ENCODE measurements at regions not wholly inside any gene's neighbourhood (a gene's known extent, or its start where the extent isn't known, plus 50 kb on each side); places are given as distances from the start of the nearest gene placed in this dataset.

DNA sequence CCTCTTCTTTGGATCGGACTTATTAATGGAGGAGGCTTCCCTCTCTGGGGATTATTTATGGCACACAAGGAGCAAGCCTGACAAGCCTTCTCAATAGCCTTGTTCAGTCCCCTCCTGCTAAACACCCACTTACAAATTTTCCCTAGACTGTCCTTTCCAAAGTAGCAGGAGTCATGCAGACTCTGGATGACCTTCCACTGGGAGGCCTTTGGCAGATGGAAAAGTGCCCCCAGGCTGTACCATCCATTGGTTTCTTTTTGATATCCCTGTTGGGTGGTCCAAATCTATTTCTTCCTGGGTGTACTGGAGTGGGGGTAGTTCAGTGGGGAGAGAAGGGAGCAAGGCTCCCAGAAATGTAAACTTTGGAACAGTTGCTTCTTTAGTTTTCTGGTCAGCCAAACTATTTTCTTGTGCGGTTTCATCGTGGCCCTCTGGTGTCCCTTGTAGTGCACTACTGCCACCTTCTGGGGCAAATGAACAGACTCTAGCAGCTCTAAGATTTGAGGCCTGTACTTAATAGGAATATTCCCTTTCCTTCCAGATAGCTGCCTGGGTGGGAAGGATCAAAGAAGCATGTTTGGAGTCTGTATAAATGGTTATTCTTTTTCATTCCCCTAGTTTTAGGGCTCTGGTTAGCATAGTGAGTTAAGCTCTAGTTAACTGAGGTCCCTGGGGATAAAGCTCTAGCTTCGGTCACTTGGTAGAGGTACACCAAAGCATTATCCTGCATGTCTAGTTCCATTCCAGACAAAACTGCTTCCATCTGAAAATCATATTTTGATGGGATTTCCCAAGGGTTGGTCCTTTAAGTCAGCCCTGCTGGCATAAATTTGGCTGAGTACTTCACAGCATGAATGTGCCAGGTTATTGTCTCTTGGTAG is 409.5 kb downstream of the SLC6A15 start:
- no peak for TF ChIP-seq ZFP30 (CRISPR knock-in tag; IDR thresholded peaks at IDR 0.05)
- no peak for TF ChIP-seq SNAI2 (CRISPR knock-in tag; IDR thresholded peaks at IDR 0.05)
- TF ChIP-seq ESRRG (CRISPR knock-in tag; IDR thresholded peaks at IDR 0.05), result no peak
- no peak for TF ChIP-seq ISL1 (CRISPR knock-in tag; IDR thresholded peaks at IDR 0.05)
- no peak for TF ChIP-seq ZNF70 (CRISPR knock-in tag; IDR thresholded peaks at IDR 0.05)
- no peak for TF ChIP-seq ZNF565 (CRISPR knock-in tag; conservative IDR thresholded peaks at IDR 0.05; ENCODE audit: low read depth)
- no peak for TF ChIP-seq ZNF8 (CRISPR knock-in tag; IDR thresholded peaks at IDR 0.05)
- no peak for TF ChIP-seq ZC3H10 (CRISPR knock-in tag; IDR thresholded peaks at IDR 0.05)
- TF ChIP-seq, protein P1, sequence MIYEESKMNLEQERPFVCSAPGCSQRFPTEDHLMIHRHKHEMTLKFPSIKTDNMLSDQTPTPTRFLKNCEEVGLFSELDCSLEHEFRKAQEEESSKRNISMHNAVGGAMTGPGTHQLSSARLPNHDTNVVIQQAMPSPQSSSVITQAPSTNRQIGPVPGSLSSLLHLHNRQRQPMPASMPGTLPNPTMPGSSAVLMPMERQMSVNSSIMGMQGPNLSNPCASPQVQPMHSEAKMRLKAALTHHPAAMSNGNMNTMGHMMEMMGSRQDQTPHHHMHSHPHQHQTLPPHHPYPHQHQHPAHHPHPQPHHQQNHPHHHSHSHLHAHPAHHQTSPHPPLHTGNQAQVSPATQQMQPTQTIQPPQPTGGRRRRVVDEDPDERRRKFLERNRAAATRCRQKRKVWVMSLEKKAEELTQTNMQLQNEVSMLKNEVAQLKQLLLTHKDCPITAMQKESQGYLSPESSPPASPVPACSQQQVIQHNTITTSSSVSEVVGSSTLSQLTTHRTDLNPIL (CRISPR knock-in tag; IDR thresholded peaks at IDR 0.05; ENCODE audit: low read depth), result no peak
- TF ChIP-seq OSR1 (CRISPR knock-in tag; IDR thresholded peaks at IDR 0.05), result no peak
- TF ChIP-seq, protein P2, sequence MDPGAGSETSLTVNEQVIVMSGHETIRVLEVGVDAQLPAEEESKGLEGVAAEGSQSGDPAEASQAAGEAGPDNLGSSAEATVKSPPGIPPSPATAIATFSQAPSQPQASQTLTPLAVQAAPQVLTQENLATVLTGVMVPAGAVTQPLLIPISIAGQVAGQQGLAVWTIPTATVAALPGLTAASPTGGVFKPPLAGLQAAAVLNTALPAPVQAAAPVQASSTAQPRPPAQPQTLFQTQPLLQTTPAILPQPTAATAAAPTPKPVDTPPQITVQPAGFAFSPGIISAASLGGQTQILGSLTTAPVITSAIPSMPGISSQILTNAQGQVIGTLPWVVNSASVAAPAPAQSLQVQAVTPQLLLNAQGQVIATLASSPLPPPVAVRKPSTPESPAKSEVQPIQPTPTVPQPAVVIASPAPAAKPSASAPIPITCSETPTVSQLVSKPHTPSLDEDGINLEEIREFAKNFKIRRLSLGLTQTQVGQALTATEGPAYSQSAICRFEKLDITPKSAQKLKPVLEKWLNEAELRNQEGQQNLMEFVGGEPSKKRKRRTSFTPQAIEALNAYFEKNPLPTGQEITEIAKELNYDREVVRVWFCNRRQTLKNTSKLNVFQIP (CRISPR knock-in tag; IDR thresholded peaks at IDR 0.05; ENCODE audit: borderline replicate concordance, low read depth), result no peak
- TF ChIP-seq, protein P3, sequence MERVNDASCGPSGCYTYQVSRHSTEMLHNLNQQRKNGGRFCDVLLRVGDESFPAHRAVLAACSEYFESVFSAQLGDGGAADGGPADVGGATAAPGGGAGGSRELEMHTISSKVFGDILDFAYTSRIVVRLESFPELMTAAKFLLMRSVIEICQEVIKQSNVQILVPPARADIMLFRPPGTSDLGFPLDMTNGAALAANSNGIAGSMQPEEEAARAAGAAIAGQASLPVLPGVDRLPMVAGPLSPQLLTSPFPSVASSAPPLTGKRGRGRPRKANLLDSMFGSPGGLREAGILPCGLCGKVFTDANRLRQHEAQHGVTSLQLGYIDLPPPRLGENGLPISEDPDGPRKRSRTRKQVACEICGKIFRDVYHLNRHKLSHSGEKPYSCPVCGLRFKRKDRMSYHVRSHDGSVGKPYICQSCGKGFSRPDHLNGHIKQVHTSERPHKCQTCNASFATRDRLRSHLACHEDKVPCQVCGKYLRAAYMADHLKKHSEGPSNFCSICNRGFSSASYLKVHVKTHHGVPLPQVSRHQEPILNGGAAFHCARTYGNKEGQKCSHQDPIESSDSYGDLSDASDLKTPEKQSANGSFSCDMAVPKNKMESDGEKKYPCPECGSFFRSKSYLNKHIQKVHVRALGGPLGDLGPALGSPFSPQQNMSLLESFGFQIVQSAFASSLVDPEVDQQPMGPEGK (CRISPR knock-in tag; IDR thresholded peaks at IDR 0.05; ENCODE audit: borderline replicate concordance), result no peak
- TF ChIP-seq TOX (CRISPR knock-in tag; IDR thresholded peaks at IDR 0.05; ENCODE audit: borderline replicate concordance), result no peak
- TF ChIP-seq ARNTL (CRISPR knock-in tag; IDR thresholded peaks at IDR 0.05; ENCODE audit: borderline replicate concordance, low read depth), result no peak
- TF ChIP-seq, protein P4, sequence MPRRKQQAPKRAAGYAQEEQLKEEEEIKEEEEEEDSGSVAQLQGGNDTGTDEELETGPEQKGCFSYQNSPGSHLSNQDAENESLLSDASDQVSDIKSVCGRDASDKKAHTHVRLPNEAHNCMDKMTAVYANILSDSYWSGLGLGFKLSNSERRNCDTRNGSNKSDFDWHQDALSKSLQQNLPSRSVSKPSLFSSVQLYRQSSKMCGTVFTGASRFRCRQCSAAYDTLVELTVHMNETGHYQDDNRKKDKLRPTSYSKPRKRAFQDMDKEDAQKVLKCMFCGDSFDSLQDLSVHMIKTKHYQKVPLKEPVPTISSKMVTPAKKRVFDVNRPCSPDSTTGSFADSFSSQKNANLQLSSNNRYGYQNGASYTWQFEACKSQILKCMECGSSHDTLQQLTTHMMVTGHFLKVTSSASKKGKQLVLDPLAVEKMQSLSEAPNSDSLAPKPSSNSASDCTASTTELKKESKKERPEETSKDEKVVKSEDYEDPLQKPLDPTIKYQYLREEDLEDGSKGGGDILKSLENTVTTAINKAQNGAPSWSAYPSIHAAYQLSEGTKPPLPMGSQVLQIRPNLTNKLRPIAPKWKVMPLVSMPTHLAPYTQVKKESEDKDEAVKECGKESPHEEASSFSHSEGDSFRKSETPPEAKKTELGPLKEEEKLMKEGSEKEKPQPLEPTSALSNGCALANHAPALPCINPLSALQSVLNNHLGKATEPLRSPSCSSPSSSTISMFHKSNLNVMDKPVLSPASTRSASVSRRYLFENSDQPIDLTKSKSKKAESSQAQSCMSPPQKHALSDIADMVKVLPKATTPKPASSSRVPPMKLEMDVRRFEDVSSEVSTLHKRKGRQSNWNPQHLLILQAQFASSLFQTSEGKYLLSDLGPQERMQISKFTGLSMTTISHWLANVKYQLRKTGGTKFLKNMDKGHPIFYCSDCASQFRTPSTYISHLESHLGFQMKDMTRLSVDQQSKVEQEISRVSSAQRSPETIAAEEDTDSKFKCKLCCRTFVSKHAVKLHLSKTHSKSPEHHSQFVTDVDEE (CRISPR knock-in tag; IDR thresholded peaks at IDR 0.05), result no peak
- no peak for TF ChIP-seq BACH2 (CRISPR knock-in tag; IDR thresholded peaks at IDR 0.05; ENCODE audit: borderline replicate concordance)
- ATAC-seq, result peak; percentile 93

DNA sequence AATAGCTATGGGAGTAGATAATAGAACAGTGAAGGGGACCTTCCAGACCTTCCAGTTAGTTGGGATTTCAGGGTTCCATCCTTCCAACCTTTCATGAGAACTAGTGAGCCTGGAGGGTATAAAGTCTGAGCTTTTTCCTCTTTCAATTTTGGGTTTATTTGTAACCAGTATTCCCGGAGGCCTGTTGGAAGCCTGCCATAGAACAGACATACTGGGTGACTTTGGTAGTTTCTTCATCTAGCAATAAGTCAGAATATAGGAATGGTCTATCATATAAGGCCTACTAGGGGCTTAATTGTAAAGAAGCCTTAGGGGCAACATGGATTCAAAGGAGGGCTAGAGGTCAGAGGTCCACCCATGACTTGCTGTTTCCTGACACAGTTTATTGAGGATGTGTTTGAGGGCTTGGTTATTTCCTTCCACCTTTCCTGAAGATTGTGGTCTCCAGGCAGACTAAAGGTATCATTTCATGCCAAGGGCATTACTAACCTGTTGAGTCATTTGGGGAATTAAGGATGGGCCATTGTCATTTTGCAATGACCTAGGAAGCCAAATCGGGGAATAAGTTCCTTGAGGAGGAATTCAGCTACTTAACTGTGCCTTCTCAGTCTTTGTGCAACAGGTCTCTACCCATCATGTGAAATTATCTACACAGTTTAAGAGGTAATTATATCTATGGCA is 410.3 kb downstream of the SLC6A15 start:
- no peak for ATAC-seq
- TF ChIP-seq RARB (CRISPR knock-in tag; IDR thresholded peaks at IDR 0.05) (no peak), ZNF565 (CRISPR knock-in tag; conservative IDR thresholded peaks at IDR 0.05; ENCODE audit: low read depth) (no peak), TOX (CRISPR knock-in tag; IDR thresholded peaks at IDR 0.05; ENCODE audit: borderline replicate concordance) (no peak), ZC3H10 (CRISPR knock-in tag; IDR thresholded peaks at IDR 0.05) (no peak), BACH2 (CRISPR knock-in tag; IDR thresholded peaks at IDR 0.05; ENCODE audit: borderline replicate concordance) (no peak), ZFP3 (CRISPR knock-in tag; IDR thresholded peaks at IDR 0.05) (no peak), ISL1 (CRISPR knock-in tag; IDR thresholded peaks at IDR 0.05) (no peak)
- TF ChIP-seq, protein P5, sequence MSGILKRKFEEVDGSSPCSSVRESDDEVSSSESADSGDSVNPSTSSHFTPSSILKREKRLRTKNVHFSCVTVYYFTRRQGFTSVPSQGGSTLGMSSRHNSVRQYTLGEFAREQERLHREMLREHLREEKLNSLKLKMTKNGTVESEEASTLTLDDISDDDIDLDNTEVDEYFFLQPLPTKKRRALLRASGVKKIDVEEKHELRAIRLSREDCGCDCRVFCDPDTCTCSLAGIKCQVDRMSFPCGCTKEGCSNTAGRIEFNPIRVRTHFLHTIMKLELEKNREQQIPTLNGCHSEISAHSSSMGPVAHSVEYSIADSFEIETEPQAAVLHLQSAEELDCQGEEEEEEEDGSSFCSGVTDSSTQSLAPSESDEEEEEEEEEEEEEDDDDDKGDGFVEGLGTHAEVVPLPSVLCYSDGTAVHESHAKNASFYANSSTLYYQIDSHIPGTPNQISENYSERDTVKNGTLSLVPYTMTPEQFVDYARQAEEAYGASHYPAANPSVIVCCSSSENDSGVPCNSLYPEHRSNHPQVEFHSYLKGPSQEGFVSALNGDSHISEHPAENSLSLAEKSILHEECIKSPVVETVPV (CRISPR knock-in tag; IDR thresholded peaks at IDR 0.05), result no peak
- TF ChIP-seq, protein P3 (CRISPR knock-in tag; IDR thresholded peaks at IDR 0.05; ENCODE audit: borderline replicate concordance), result no peak

All from SK-N-SH treated with all-trans-retinoic acid at 6 μM for 48 hours (cell line).